RWPE2 (cell line): ENCODE measurements at regions not wholly inside any gene's neighbourhood (a gene's known extent, or its start where the extent isn't known, plus 50 kb on each side); places are given as distances from the start of the nearest gene placed in this dataset.

Source experiments
- ATAC-seq: fragments of 200-7000 bp; cut with Tn5 transposase; 3 replicates; pipeline ENCODE4 v1.9.1; 2021; ENCODE audit warnings: low read depth
- DNase-seq: peaks from one replicate; pipeline ENCODE4 v3.0.0-alpha.2; 2020; ENCODE audit warnings: low spot score
- H3K27ac ChIP-seq: fragments of 450-650 bp; 2 replicates; pipeline ENCODE4 v1.5.1; 2017; ENCODE audit warnings: mild to moderate bottlenecking; ENCODE audit not compliant: poor library complexity, severe bottlenecking
- H3K27me3 ChIP-seq: fragments of 250-450 bp; sonication (Bioruptor Pico); 2 replicates; pipeline ENCODE4 v1.5.1; 2021; ENCODE audit warnings: mild to moderate bottlenecking, moderate library complexity; ENCODE audit not compliant: insufficient read depth, poor library complexity, severe bottlenecking
- H3K36me3 ChIP-seq: fragments of 250-450 bp; sonication (Bioruptor Pico); 2 replicates; pipeline ENCODE4 v1.5.1; 2020; ENCODE audit warnings: low read depth, mild to moderate bottlenecking, moderate library complexity
- H3K4me1 ChIP-seq: fragments of 250-450 bp; sonication (Bioruptor Pico); 2 replicates; pipeline ENCODE4 v1.5.1; 2021; ENCODE audit warnings: mild to moderate bottlenecking, moderate library complexity; ENCODE audit not compliant: insufficient read depth, poor library complexity, severe bottlenecking
- H3K4me3 ChIP-seq: fragments of 250-450 bp; sonication (Bioruptor Pico); 2 replicates; pipeline ENCODE4 v1.5.1; 2021; ENCODE audit warnings: mild to moderate bottlenecking, moderate library complexity; ENCODE audit not compliant: severe bottlenecking
- H3K9me3 ChIP-seq: fragments of 250-450 bp; sonication (Bioruptor Pico); 2 replicates; pipeline ENCODE4 v1.5.1; 2021; ENCODE audit warnings: mild to moderate bottlenecking, moderate library complexity; ENCODE audit not compliant: severe bottlenecking
- TF ChIP-seq, protein P1 (sequence below): fragments of 450-650 bp; IDR thresholded peaks from one replicate; pipeline ENCODE4 v1.5.1; 2017; ENCODE audit warnings: mild to moderate bottlenecking, moderate library complexity; ENCODE audit not compliant: poor library complexity, severe bottlenecking

DNA sequence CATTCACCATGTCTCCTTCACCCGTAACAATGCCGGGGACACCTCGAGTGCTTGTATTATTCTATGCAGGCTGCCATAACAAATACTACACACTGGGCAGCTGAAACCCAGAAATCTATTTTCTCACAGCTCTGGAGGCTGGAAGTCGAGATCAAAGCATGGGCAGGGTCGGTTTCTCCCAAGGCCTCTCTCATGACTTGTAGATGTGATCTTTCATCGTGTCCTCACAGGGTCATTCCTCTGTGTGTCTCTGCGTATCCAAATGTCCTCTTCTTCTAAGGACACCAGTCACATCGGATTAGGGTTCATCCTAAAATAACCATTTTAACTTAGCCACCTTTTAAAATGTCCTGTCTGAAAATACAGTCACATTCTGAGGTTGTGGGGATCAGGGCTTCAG is 303.5 kb downstream of the KLF6 start:
- DNase-seq (no peak), ATAC-seq (no peak)
- Histone ChIP-seq H3K36me3 (no peaks in the 10 kb centered on the region), H3K27ac (no peak overlapping the region), H3K9me3 (no peaks in the 10 kb centered on the region), H3K27me3 (no peaks in the 10 kb centered on the region), H3K4me1 (peaks cover 16% of the 10 kb centered on the region), H3K4me3 (no peak overlapping the region)
- TF ChIP-seq, protein P1, sequence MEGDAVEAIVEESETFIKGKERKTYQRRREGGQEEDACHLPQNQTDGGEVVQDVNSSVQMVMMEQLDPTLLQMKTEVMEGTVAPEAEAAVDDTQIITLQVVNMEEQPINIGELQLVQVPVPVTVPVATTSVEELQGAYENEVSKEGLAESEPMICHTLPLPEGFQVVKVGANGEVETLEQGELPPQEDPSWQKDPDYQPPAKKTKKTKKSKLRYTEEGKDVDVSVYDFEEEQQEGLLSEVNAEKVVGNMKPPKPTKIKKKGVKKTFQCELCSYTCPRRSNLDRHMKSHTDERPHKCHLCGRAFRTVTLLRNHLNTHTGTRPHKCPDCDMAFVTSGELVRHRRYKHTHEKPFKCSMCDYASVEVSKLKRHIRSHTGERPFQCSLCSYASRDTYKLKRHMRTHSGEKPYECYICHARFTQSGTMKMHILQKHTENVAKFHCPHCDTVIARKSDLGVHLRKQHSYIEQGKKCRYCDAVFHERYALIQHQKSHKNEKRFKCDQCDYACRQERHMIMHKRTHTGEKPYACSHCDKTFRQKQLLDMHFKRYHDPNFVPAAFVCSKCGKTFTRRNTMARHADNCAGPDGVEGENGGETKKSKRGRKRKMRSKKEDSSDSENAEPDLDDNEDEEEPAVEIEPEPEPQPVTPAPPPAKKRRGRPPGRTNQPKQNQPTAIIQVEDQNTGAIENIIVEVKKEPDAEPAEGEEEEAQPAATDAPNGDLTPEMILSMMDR: no peak

DNA sequence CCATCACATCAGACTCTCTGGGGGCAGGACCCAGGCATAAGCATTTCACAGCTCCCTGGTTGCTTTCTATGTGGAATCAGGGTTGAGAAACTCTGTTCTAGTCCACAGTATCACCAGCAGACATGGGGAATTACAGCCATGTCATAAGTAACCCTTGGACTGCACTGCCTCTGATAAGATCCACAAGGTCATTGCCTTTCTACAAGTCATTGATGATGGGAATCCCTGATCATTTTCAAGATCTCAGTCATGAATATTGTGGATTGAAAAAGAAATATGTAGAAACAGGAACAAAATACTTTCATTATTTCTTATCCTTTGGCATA is 304.1 kb downstream of the KLF6 start:
- Histone ChIP-seq H3K9me3 (no peaks in the 10 kb centered on the region), H3K27me3 (no peaks in the 10 kb centered on the region), H3K4me1 (peaks cover 16% of the 10 kb centered on the region), H3K4me3 (no peak overlapping the region), H3K27ac (no peak overlapping the region), H3K36me3 (no peaks in the 10 kb centered on the region)
- TF ChIP-seq, protein P1: no peak
- ATAC-seq (no peak), DNase-seq (no peak)

DNA sequence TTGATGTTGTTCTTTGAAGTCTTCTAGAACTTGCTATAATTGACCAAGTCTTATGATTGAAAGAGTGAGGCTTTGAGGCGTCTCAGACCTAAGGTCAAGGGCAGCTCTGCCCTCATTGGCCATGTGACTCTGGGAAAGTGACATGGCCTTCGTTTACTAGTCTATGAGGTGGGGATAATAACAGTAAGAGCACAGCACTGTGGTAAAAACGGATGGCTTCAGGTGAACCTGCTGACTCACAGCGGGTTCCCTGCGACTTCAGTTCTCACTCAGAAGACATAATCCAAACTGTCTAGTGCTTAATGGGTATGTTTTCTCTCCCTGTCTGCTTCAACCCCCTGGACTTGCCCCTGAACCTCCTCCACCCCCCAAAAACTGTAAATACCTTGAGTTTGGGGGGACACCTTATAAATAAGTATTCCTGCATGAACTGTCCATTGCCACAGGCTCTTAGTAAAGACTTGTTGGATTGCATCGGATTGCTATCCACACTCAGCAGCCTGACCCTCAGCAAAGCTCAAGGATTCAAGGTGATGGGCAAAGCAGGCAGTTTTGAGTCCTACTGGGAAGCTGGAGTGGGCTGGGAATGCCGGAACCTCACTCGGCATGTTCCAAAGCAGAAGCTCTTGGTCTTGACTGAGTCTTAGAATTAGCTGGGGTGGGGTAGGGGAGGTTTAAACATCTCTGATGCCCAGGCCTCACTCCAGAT is 304.6 kb downstream of the KLF6 start:
- H3K36me3 ChIP-seq: no peaks in the 10 kb centered on the region
- no peaks in the 10 kb centered on the region for H3K27me3 ChIP-seq
- TF ChIP-seq, protein P1: no peak
- H3K27ac ChIP-seq: no peak overlapping the region
- DNase-seq (no peak), ATAC-seq (no peak)
- no peaks in the 10 kb centered on the region for H3K9me3 ChIP-seq
- H3K4me1 ChIP-seq: peaks cover 16% of the 10 kb centered on the region
- H3K4me3 ChIP-seq: no peak overlapping the region

DNA sequence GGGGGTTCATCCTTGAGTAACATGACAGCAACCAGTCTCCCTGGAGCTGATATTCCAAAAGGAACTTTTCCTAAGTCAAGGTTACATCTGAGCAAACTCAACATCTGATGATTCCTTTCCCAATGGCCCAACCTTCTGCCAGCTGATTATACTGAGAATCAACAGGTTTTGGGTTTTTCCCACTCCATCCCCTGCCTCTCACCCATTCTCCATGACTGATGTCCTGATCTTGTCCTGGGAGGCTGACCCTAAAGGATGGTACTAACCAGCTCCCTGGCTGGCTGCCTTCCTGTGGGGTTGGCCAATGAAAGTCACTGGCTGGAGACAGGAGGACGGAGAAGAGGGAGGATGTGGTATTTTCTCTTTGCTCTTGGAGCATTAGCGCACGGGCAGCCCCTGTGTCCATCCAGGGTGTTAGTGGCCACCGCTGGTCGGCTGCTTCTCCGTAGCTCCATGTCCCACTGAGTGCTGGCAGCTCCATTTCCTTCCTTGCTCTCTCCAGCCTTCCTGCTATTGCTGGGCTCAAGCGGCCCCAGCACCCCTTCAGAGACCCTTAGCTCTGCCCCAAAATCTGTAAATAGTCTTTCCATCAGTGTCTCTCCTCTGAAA is 306.2 kb upstream of the PITRM1 start:
- Histone ChIP-seq H3K27me3 (no peaks in the 10 kb centered on the region), H3K36me3 (no peaks in the 10 kb centered on the region), H3K9me3 (no peaks in the 10 kb centered on the region), H3K4me3 (no peak overlapping the region), H3K4me1 (peaks cover 16% of the 10 kb centered on the region), H3K27ac (no peak overlapping the region)
- DNase-seq (no peak), ATAC-seq (no peak)
- TF ChIP-seq, protein P1: no peak

DNA sequence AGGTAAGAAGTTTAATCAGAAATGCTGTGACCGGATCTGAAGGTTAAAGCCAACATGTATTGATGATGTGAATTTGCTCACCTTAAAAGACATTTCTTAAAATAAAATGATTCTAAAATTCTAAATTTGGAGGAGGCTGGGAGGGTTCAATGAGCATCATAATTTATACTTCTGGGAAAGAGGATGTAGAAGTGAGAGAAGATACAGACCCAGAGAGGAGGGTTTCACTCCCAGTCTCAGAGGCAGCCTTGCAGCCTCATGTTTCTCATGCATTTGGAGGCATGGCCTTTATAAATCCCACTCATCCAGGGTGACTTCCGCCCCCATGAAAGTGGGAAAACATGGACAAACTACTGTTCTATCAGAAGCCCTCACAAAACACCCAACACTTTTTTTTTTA is 305.6 kb upstream of the PITRM1 start:
- no peaks in the 10 kb centered on the region for H3K36me3 ChIP-seq
- no peak overlapping the region for H3K4me3 ChIP-seq
- TF ChIP-seq, protein P1: no peak
- no peaks in the 10 kb centered on the region for H3K9me3 ChIP-seq
- DNase-seq: no peak
- H3K27ac ChIP-seq: no peak overlapping the region
- H3K4me1 ChIP-seq: peaks cover 17% of the 10 kb centered on the region
- ATAC-seq: no peak
- H3K27me3 ChIP-seq: no peaks in the 10 kb centered on the region
